Right atrium auricular region (tissue), 2 donors: ENCODE measurements at regions not wholly inside any gene's neighbourhood (a gene's known extent, or its start where the extent isn't known, plus 50 kb on each side); places are given as distances from the start of the nearest gene placed in this dataset.
"Not testable (repeated sequence)": the region's sequence is repeated elsewhere in the genome, so short reads cannot be mapped to it uniquely, and the experiment has no call there.

Source experiments
- DNase-seq: peaks from one replicate; pipeline ENCODE4 v3.0.0-alpha.2; 2019; ENCODE audit warnings: low spot score
- H3K27ac ChIP-seq, 2 donors: fragments of 200-600 bp; sonication (generic); 1 replicate in 1 of 2; 2 replicates in 1 of 2; pipeline ENCODE4 v1.5.1; 2016 to 2019
- H3K27me3 ChIP-seq, 2 donors: fragments of 200-600 bp; sonication (generic); one replicate each; pipeline versions ENCODE4 v1.5.1 to v1.6.0; 2017 to 2019
- H3K36me3 ChIP-seq: fragments of 200-600 bp; sonication (generic); one replicate; pipeline ENCODE4 v1.5.1; 2016
- H3K4me1 ChIP-seq, 2 donors: fragments of 200-600 bp; sonication (generic); one replicate each; pipeline versions ENCODE4 v1.5.1 to v1.6.0; 2017 to 2019
- H3K4me3 ChIP-seq, 2 donors: fragments of 200-600 bp; sonication (generic); 1 replicate in 1 of 2; 2 replicates in 1 of 2; pipeline ENCODE4 v1.5.1; 2017 to 2019; ENCODE audit warnings: mild to moderate bottlenecking in 1 of 2, moderate library complexity in 1 of 2
- H3K9me3 ChIP-seq, 2 donors: fragments of 200-600 bp; sonication (generic); one replicate each; pipeline ENCODE4 v1.5.1; 2019
- TF ChIP-seq, protein P1 (sequence below), 2 donors: fragments of 200-600 bp; sonication (generic); IDR thresholded peaks; one replicate each; pipeline ENCODE4 v1.5.1; 2019; ENCODE audit warnings: antibody characterized with exemption in 2 of 2

DNA sequence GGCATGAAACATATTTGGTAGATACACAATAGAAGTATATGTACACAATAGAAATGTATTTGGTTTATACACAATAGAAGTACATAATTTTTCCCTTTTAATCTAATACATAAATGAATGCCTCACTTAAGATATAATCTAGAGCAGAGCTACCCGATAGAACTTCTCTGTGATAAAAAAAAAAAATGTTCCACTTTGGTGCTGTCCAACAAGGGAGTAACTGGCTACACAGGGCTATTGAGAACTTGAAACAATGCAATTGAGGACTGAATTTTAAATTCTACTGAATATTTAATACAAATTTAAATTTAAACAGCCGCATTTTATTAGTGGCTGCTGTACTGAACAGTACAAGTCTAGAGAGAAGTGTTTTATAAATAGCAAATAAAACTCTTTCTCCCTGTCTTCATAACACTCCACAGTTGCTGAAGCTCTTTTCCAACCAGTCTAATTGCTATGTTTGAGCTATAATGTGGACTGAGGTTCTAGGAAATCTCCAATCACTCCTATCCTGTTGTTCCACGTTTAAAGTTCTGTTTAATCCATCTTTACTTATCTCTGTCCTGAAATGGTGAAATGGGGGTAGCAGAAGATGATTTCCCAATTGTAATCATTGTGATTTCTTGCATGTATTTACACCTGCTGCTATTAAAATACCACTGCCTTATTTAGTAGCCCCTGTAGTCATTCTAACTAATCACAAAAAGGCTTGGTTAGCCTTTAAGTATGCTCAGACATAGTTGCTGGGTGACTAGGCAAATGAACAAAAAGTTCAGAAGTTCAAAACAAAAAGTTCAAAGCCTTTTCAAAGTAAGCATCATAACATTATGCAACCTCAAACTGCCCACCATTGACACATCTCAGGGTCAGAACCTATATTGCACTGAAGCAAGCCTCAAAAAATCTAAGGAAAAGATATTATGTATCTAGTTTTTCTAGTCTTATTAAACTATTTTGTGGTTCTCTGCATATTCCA lies 192.3 kb upstream of the C1orf87 start:
- no peak overlapping the region for H3K27ac ChIP-seq
- no peaks in the 10 kb centered on the region for H3K36me3 ChIP-seq
- no peak overlapping the region for H3K4me3 ChIP-seq
- TF ChIP-seq, protein P1, sequence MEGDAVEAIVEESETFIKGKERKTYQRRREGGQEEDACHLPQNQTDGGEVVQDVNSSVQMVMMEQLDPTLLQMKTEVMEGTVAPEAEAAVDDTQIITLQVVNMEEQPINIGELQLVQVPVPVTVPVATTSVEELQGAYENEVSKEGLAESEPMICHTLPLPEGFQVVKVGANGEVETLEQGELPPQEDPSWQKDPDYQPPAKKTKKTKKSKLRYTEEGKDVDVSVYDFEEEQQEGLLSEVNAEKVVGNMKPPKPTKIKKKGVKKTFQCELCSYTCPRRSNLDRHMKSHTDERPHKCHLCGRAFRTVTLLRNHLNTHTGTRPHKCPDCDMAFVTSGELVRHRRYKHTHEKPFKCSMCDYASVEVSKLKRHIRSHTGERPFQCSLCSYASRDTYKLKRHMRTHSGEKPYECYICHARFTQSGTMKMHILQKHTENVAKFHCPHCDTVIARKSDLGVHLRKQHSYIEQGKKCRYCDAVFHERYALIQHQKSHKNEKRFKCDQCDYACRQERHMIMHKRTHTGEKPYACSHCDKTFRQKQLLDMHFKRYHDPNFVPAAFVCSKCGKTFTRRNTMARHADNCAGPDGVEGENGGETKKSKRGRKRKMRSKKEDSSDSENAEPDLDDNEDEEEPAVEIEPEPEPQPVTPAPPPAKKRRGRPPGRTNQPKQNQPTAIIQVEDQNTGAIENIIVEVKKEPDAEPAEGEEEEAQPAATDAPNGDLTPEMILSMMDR (IDR thresholded peaks at IDR 0.05), result no peak
- H3K4me1 ChIP-seq, result no peaks in the 10 kb centered on the region
- no peak for DNase-seq
- no peaks in the 10 kb centered on the region for H3K9me3 ChIP-seq
- H3K27me3 ChIP-seq, result no peaks in the 10 kb centered on the region

DNA sequence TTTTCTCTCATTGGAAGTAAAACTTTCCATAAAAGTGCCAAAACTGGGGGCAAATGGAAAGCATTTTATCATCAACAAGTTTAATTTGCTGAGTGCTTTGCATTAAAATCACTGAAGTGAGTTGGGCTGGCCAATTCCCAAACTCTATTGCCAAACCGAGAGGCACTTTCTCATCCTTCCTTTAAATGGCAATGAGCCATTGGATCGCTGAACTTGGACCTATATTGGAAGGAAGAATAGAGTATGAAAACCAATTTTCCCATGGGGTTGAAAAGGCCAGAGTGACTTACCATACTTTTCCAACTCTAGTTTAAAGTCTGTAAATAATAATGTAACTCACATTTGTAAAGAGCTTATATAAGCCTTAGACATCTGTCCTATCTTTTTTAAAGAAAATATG lies 189.1 kb upstream of the C1orf87 start:
- Histone ChIP-seq H3K4me3 (no peak overlapping the region), H3K4me1 (no peaks in the 10 kb centered on the region), H3K27ac (no peak overlapping the region), H3K36me3 (no peaks in the 10 kb centered on the region), H3K9me3 (no peaks in the 10 kb centered on the region), H3K27me3 (no peaks in the 10 kb centered on the region)
- TF ChIP-seq, protein P1 (IDR thresholded peaks at IDR 0.05), result no peak
- no peak for DNase-seq

DNA sequence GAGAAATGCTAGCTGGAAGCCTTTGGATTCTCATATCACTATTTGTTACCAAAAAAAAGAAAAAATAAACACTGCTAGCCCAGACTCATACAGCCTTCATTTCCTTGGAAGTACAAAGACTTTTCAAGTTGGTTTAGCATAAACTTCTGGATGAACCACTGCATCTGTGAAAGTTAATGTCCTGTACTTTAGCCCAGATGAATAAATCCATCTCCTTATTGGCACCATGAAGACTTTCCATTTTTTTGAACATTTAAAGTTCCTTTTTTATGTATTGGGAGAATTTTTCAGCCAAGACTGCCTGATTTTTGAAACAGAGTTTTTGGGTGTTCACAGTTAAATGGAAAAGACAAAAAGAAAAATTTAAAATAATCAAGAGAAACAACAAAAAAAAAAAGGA lies 184.0 kb upstream of the C1orf87 start:
- H3K27me3 ChIP-seq, result no peaks in the 10 kb centered on the region
- H3K4me1 ChIP-seq, result no peaks in the 10 kb centered on the region
- TF ChIP-seq, protein P1 (IDR thresholded peaks at IDR 0.05), result no peak
- no peak for DNase-seq
- no peak overlapping the region for H3K4me3 ChIP-seq
- H3K9me3 ChIP-seq, result no peaks in the 10 kb centered on the region
- no peak overlapping the region for H3K27ac ChIP-seq
- no peaks in the 10 kb centered on the region for H3K36me3 ChIP-seq

DNA sequence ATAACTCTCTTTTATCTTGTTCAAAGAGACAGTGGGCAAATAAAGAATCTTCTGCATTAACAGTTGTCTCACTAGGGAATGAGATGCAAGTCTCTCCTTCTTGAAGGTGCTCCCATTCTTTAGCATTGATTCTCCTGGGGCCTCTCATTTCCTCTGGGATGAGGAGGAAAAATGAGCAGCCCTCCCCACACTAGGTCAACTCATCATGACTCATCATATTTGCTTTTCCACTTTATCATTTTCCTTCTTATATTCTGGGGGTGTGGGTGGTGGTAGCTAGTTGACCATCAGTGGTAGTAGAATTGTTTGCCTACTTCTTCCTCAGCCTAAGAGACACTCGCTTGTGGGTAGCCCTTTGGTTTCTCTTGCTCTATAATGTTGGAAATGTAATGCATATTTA lies 182.0 kb upstream of the C1orf87 start:
- TF ChIP-seq, protein P1 (IDR thresholded peaks at IDR 0.05), result no peak
- no peak overlapping the region for H3K4me3 ChIP-seq
- no peak for DNase-seq
- no peaks in the 10 kb centered on the region for H3K4me1 ChIP-seq
- no peaks in the 10 kb centered on the region for H3K9me3 ChIP-seq
- H3K27ac ChIP-seq, result no peak overlapping the region
- no peaks in the 10 kb centered on the region for H3K36me3 ChIP-seq
- H3K27me3 ChIP-seq, result no peaks in the 10 kb centered on the region

DNA sequence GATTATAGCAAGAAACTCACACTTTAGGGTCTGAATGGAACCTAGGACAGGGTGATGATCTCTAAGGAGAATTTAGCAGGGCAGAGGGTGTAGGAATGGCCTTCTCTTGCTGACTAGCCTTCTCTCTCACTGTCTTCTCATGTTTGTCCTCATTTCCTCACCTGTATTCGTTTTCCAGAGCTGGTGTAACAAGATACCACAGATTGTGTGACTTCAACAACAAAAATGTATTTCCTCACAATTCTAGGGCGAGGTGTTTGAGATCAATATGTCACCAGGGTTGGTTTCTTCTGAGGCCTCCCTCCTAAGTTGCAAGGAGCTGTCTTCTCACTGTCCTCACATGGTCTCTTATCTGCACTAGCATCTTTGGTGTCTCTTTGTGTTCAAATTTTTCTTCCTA lies 177.9 kb upstream of the C1orf87 start:
- Histone ChIP-seq H3K27me3 (no peaks in the 10 kb centered on the region), H3K27ac (no peak overlapping the region), H3K9me3 (no peaks in the 10 kb centered on the region), H3K4me1 (no peaks in the 10 kb centered on the region), H3K36me3 (no peaks in the 10 kb centered on the region), H3K4me3 (no peak overlapping the region)
- TF ChIP-seq, protein P1 (IDR thresholded peaks at IDR 0.05), result no peak
- no peak for DNase-seq

DNA sequence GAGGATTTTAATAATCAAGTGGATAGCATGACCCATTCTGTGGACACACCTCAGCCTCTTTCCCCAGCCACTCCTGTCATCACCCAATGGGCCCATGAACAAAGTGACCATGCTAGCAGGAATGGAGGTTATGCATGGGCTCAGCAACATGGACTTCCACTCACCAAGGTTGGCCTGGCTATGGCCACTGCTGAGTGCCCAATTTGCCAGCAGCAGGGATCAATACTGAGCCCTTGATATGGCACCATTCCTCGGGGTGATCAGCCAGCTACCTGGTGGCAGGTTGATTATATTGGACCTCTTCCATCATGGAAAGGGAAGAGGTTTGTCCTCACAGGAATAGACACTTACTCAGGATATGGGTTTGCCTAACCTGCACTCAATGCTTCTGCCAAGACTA lies 173.9 kb upstream of the C1orf87 start:
- H3K9me3 ChIP-seq, H3K27me3 ChIP-seq, H3K36me3 ChIP-seq, H3K27ac ChIP-seq, H3K4me1 ChIP-seq, DNase-seq, H3K4me3 ChIP-seq: not testable (repeated sequence)
